PFSK-1 (cell line): ENCODE measurements at regions not wholly inside any gene's neighbourhood (a gene's known extent, or its start where the extent isn't known, plus 50 kb on each side); places are given as distances from the start of the nearest gene placed in this dataset.

Source experiments
- POLR2AphosphoS5 ChIP-seq: IDR thresholded peaks from 2 replicates; pipeline ENCODE4 v1.6.1; 2012; ENCODE audit warnings: low read depth, mild to moderate bottlenecking, control low read depth, low read length, moderate library complexity
- SIN3A ChIP-seq: IDR thresholded peaks from 2 replicates; pipeline ENCODE4 v1.6.1; 2012; ENCODE audit warnings: mild to moderate bottlenecking, low read length, moderate library complexity, borderline replicate concordance; ENCODE audit not compliant: insufficient read depth

- no peak for TF ChIP-seq POLR2AphosphoS5
- TF ChIP-seq SIN3A: no peak
Observed at GRCh38 chr3:98984024-98984423, 82.5 kb upstream of the DCBLD2 start.
